HL-60 (cell line): ENCODE measurements at regions not wholly inside any gene's neighbourhood (a gene's known extent, or its start where the extent isn't known, plus 50 kb on each side); places are given as distances from the start of the nearest gene placed in this dataset.

Experiments
- DNase-seq, 2 experiments: peaks; one replicate each; pipeline ENCODE4 v3.0.0-alpha.2; 2010 to 2020; ENCODE audit warnings: low read depth in 1 of 2, low spot score in 1 of 2
- H3K27ac ChIP-seq: fragments of 250-450 bp; sonication (Bioruptor Pico); replicated peaks from 2 replicates; pipeline ENCODE4 v1.5.1; 2020; ENCODE audit warnings: mild to moderate bottlenecking, moderate library complexity
- H3K27me3 ChIP-seq: fragments of 250-450 bp; sonication (Bioruptor Pico); 2 replicates; pipeline ENCODE4 v1.5.1; 2021; ENCODE audit warnings: mild to moderate bottlenecking, moderate library complexity; ENCODE audit not compliant: insufficient read depth, poor library complexity, severe bottlenecking
- H3K4me3 ChIP-seq: replicated peaks from 2 replicates; pipeline ENCODE4 v1.5.1; 2011; ENCODE audit warnings: mild to moderate bottlenecking, control low read depth, low read length; ENCODE audit not compliant: insufficient read depth
- GABPA ChIP-seq: IDR thresholded peaks from 2 replicates; pipeline ENCODE4 v1.6.1; 2012; ENCODE audit warnings: low read depth
- POLR2AphosphoS5 ChIP-seq: IDR thresholded peaks from 2 replicates; pipeline ENCODE4 v1.6.1; 2012; ENCODE audit warnings: low read depth
- SPI1 ChIP-seq: IDR thresholded peaks from 2 replicates; pipeline ENCODE4 v1.6.1; 2012; ENCODE audit warnings: low read depth, mild to moderate bottlenecking, borderline replicate concordance
- TF ChIP-seq, protein P1 (sequence below): IDR thresholded peaks from one replicate; pipeline ENCODE4 v1.5.1; 2011; ENCODE audit warnings: low read length, control low read depth, inconsistent platforms; ENCODE audit not compliant: insufficient read depth
- TF ChIP-seq, protein P2 (sequence below): IDR thresholded peaks from 2 replicates; pipeline ENCODE4 v1.6.1; 2012; ENCODE audit warnings: low read depth; ENCODE audit not compliant: insufficient replicate concordance

DNA sequence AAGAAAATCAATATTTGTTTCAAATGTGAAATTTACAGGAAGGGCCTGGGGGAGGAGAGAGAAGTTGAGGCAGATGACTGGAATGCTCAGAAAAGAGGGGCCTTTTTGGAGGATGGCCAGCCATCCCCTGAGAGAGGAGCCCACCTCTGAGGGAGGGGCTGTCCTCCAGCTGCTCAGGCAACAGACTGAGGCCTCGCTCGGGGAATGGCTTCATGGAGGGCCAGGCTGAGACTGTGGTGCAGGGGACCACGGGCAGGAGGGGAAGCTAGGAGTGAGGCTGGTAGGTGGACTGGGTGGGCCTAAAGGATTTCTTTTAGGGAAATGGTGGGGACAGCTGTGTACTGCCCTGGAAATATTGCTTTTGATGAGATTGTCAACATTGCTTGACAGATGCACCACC is 73.5 kb upstream of the CADM1 start:
- Histone ChIP-seq H3K27ac (no peak overlapping the region), H3K4me3 (no peak overlapping the region), H3K27me3 (no peaks in the 10 kb centered on the region)
- DNase-seq: no peak
- TF ChIP-seq, protein P1, sequence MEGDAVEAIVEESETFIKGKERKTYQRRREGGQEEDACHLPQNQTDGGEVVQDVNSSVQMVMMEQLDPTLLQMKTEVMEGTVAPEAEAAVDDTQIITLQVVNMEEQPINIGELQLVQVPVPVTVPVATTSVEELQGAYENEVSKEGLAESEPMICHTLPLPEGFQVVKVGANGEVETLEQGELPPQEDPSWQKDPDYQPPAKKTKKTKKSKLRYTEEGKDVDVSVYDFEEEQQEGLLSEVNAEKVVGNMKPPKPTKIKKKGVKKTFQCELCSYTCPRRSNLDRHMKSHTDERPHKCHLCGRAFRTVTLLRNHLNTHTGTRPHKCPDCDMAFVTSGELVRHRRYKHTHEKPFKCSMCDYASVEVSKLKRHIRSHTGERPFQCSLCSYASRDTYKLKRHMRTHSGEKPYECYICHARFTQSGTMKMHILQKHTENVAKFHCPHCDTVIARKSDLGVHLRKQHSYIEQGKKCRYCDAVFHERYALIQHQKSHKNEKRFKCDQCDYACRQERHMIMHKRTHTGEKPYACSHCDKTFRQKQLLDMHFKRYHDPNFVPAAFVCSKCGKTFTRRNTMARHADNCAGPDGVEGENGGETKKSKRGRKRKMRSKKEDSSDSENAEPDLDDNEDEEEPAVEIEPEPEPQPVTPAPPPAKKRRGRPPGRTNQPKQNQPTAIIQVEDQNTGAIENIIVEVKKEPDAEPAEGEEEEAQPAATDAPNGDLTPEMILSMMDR: no peak
- TF ChIP-seq POLR2AphosphoS5: no peak

- DNase-seq: no peak
- H3K27me3 ChIP-seq: no peaks in the 10 kb centered on the region
- no peak overlapping the region for H3K4me3 ChIP-seq
- no peak overlapping the region for H3K27ac ChIP-seq
- TF ChIP-seq POLR2AphosphoS5 (no peak), SPI1 (no peak), GABPA (no peak)
- TF ChIP-seq, protein P2, sequence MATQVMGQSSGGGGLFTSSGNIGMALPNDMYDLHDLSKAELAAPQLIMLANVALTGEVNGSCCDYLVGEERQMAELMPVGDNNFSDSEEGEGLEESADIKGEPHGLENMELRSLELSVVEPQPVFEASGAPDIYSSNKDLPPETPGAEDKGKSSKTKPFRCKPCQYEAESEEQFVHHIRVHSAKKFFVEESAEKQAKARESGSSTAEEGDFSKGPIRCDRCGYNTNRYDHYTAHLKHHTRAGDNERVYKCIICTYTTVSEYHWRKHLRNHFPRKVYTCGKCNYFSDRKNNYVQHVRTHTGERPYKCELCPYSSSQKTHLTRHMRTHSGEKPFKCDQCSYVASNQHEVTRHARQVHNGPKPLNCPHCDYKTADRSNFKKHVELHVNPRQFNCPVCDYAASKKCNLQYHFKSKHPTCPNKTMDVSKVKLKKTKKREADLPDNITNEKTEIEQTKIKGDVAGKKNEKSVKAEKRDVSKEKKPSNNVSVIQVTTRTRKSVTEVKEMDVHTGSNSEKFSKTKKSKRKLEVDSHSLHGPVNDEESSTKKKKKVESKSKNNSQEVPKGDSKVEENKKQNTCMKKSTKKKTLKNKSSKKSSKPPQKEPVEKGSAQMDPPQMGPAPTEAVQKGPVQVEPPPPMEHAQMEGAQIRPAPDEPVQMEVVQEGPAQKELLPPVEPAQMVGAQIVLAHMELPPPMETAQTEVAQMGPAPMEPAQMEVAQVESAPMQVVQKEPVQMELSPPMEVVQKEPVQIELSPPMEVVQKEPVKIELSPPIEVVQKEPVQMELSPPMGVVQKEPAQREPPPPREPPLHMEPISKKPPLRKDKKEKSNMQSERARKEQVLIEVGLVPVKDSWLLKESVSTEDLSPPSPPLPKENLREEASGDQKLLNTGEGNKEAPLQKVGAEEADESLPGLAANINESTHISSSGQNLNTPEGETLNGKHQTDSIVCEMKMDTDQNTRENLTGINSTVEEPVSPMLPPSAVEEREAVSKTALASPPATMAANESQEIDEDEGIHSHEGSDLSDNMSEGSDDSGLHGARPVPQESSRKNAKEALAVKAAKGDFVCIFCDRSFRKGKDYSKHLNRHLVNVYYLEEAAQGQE: no peak
- TF ChIP-seq, protein P1: no peak
Observed at GRCh38 chr11:115576606-115577380, 72.6 kb upstream of the CADM1 start.

- no peak overlapping the region for H3K4me3 ChIP-seq
- DNase-seq: no peak
- no peak for TF ChIP-seq SPI1
- H3K27me3 ChIP-seq: no peaks in the 10 kb centered on the region
- H3K27ac ChIP-seq: no peak overlapping the region
Observed at GRCh38 chr11:115572551-115572950, 68.3 kb upstream of the CADM1 start.

GRCh38 chr11:115566180-115566764 is 62.1 kb upstream of the CADM1 start:
- Histone ChIP-seq H3K4me3 (no peak overlapping the region), H3K27me3 (no peaks in the 10 kb centered on the region), H3K27ac (no peak overlapping the region)
- TF ChIP-seq GABPA (no peak), POLR2AphosphoS5 (no peak), SPI1 (no peak)
- TF ChIP-seq, protein P1: no peak
- TF ChIP-seq, protein P2: no peak
- no peak for DNase-seq
